ENCODE measurements at regions not wholly inside any gene's neighbourhood (a gene's known extent, or its start where the extent isn't known, plus 50 kb on each side); places are given as distances from the start of the nearest gene placed in this dataset.

DNA sequence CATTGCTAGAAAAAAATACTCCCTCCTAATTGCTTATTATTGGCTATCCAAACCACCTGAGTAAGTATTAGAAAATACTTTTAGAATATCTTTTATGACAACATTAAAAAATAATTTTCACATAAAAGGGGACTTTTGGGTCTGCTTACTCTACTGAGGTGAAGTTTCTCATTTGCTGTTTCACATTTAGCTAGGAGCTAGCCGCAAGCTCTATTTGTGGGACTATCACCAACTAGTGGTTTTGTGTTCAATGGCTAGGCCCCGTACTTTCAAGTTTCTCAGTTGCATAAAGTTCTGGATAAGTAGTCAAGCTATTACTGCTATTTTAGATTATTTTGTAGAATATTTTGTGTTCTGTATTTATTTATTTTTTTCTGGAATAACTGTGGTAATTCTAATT lies 244.2 kb upstream of the SLITRK3 start:
- TF ChIP-seq POLR2A (IDR thresholded peaks at IDR 0.05; ENCODE audit: low read length) (no peak), GATA1 (IDR thresholded peaks at IDR 0.05; ENCODE audit: low read depth, low read length) (no peak)
- no peak for DNase-seq

DNA sequence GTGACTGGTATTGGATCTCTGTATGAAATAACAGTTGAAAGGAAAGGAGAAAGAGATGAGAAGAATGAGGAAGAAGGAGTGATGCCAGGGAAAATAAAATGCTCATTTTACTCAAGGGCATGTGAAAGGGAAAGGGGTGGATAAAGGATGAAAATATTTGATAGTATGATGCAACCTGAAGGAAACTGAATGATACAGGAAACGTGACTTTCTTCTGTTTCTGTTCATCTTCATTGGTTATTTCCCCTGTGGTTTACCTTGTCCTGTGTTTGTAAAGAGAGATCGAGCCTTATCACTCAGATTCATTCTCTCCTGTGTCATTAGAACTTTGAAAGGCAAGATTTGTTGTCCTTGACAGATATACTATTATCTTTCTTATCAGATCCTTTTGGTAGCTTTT lies 243.6 kb upstream of the SLITRK3 start:
- no peak for DNase-seq
- TF ChIP-seq POLR2A (IDR thresholded peaks at IDR 0.05; ENCODE audit: low read length) (no peak), GATA1 (IDR thresholded peaks at IDR 0.05; ENCODE audit: low read depth, low read length) (no peak)

DNA sequence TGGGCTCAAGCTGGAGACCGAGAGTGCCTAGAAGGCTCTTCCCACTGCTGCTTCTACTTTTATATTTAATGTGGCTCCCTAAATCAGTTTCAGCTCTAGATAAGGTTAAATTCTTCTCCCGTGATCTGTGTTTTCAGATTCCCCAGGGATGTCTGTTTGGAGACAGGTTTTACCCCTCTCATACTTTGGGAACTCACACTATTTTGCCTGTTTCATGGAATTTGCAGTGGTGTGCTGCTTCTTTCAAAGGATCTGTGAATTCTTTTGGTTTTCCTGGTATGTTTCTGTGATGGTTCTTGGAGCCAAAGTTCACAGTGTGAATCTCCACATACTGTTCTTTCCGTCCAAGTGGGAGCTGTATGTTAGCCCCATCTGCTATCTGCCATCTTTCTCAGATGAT lies 238.3 kb upstream of the SLITRK3 start:
- no peak for TF ChIP-seq GATA1 (IDR thresholded peaks at IDR 0.05; ENCODE audit: low read depth, low read length)
- no peak for TF ChIP-seq POLR2A (IDR thresholded peaks at IDR 0.05; ENCODE audit: low read length)
- DNase-seq = no peak

DNA sequence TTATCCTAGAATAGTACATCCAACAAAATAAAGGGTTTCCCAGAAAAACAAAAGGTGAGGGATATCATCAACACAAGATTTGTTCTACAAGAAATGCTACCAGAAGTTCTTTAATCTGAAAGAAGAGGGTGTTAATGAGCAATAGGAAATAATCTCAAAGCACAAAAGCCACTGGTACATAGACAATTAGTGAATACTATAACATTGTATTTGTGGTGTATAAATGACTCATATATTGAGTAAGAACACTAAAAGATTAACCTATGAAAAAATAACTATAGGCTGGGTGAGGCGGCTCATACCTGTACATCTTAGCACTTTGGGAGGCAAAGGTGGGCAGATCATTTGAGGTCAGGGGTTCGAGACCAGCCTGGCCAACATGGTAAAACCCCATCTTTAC lies 210.2 kb upstream of the SLITRK3 start:
- DNase-seq = no peak

DNA sequence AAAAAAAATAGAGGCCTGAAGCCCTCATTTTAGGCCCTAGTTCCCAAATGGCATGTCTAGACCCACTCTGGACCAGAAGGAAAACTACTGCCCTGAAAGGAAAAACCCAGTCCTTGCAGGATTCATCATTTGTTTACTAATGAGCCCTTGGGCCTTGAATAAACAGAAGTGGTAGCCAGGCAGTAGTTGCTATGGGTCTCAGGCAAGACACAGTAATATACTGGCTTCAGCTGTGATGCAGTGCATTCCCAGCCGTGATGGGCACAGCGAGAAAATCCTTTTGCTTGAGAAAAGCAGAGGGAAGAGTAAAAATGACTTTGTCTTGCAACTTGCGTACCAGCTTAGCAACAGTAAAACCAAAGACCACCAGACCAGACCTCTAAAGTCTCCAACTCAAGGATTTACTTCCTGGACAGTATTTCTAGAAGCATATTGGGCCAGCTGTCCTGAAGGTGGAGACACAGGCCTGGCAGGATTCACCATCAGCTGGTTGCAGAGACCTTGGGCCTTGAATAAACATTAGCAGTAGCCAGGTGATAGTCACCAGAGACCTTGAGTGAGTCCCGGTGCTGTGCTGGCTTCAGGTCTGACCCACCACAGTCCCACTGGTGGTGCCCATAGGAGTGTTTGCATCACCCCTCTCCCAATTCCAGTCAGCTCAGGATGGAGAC lies 208.3 kb upstream of the SLITRK3 start:
- TF ChIP-seq GATA1 (IDR thresholded peaks at IDR 0.05; ENCODE audit: low read depth, low read length) (no peak), POLR2A (IDR thresholded peaks at IDR 0.05; ENCODE audit: low read length) (no peak)

More for the DNA sequence above, 210.2 kb upstream of the SLITRK3 start:
- no peak for TF ChIP-seq GATA1 (IDR thresholded peaks at IDR 0.05; ENCODE audit: low read depth, low read length)

DNA sequence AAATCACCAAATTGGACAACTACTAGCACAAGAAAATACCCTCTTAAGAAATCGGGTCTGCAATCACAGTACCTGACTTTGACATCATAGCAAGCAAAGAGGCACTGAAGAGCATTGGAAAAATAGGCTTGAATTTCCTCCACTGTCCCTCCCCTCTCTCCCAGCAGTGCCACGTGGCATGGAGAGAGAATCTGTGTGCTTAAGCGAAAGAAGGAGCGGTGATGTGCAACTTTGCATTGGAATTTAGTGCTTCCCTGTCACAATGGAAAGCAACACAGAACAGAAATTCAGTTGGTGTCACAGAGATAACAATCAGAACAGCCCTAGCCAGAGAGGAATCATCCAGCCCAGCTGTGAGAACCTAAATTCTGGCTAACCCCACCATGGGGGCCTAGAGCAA lies 207.5 kb upstream of the SLITRK3 start:
- TF ChIP-seq POLR2A (IDR thresholded peaks at IDR 0.05; ENCODE audit: low read length) (no peak), GATA1 (IDR thresholded peaks at IDR 0.05; ENCODE audit: low read depth, low read length) (no peak)
- DNase-seq = no peak

More for the DNA sequence above, 208.3 kb upstream of the SLITRK3 start:
- no peak for DNase-seq

DNA sequence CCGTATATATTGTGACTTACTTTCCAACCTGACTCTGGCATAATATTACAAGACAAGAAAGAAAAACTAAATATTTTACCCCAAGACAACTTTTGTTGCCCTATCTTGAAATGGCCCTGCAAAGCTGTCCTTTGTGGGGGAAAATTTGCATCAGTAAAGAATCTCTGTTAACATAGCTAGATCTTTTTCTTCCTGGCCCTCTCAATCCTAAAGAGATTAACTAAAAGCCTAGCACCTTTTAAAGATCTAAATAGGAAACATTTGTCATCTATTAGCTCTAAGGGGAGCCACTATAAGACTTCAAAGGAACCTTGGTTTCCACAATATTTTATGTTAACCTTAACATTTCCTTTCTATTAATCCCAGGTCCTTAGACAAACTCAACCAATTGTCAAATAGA lies 199.0 kb upstream of the SLITRK3 start:
- DNase-seq = no peak

DNA sequence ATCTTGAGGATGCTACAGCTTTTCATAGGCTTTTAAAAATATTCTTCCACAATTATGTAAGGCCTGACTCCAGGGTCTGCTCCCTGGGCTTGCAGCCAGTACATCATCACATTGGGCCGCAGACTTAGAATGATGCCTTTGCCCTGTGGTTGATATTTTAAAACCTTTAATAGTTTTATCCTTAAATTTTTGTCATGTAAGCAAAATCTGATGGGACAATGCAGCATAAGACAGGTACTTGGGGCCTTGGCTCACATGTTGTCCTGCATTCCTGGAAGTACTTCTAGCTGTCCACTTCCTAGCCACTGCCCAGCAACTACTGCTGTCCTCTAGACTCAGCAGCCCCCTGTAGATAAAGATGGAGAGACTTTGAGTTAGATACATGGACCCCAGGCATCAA lies 197.3 kb upstream of the SLITRK3 start:
- no peak for DNase-seq
- no peak for TF ChIP-seq GATA1 (IDR thresholded peaks at IDR 0.05; ENCODE audit: low read depth, low read length)

More for the DNA sequence above, 199.0 kb upstream of the SLITRK3 start:
- TF ChIP-seq POLR2A (IDR thresholded peaks at IDR 0.05; ENCODE audit: low read length) (no peak), GATA1 (IDR thresholded peaks at IDR 0.05; ENCODE audit: low read depth, low read length) (no peak)

DNA sequence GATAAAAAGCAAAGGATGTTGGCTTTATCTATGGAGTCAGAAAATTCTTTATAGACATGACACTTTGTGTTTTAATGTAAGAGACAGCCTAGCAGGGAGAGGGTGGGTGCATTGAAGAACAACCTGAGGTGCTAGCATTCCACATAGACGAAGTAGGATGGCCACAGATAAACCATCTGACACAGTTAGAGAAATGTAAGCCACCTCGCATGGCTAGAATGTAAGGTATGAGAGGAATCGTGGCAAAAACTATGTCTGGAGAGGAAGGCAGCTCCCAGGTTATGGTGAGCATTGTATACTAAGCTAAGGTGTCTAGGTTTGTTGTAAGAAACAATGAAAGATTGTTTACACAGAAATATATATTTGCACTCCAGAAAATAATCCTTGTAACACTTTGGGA lies 194.0 kb upstream of the SLITRK3 start:
- TF ChIP-seq GATA1 (IDR thresholded peaks at IDR 0.05; ENCODE audit: low read depth, low read length) (no peak), POLR2A (IDR thresholded peaks at IDR 0.05; ENCODE audit: low read length) (no peak)
- no peak for DNase-seq

DNA sequence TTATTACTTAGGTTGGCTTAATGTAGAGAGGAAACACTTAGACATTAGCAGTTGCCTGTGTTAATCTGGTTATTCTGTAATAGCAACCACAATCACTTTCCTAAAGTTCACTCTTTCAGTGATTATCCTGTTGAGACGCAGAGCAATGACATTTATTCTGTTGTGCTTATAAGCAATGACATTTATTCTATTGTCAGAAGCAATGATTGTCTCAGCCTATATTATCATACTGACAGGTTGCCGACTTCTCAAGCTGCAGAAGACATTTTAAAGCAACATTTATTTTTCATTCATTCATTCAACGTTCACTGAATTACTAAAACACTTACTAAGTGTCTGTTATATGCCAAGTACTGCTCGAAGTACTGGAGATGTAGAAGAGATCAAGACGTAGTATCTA lies 193.5 kb upstream of the SLITRK3 start:
- TF ChIP-seq POLR2A (IDR thresholded peaks at IDR 0.05; ENCODE audit: low read length) (no peak), GATA1 (IDR thresholded peaks at IDR 0.05; ENCODE audit: low read depth, low read length) (no peak)
- DNase-seq = no peak

DNA sequence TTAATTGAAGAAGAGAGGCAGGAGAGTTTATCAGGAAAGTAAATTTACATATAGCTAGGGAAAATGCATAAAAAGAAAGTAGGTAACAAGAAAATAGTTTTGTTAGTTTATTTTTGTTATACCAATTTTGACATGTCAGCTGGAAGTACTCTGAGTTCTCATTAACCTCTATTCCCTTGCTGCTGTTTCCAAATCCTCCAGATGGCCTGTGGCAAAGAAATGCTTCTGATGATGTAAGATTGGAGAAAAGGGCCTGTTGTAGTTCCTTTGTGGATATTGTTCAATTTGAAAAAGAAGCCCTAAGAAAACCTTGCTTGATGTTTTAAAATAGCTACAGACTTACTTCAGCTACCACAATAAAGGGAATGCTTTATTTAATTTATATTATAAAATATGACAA lies 192.9 kb upstream of the SLITRK3 start:
- no peak for TF ChIP-seq GATA1 (IDR thresholded peaks at IDR 0.05; ENCODE audit: low read depth, low read length)
- TF ChIP-seq POLR2A (IDR thresholded peaks at IDR 0.05; ENCODE audit: low read length) = no peak
- no peak for DNase-seq

DNA sequence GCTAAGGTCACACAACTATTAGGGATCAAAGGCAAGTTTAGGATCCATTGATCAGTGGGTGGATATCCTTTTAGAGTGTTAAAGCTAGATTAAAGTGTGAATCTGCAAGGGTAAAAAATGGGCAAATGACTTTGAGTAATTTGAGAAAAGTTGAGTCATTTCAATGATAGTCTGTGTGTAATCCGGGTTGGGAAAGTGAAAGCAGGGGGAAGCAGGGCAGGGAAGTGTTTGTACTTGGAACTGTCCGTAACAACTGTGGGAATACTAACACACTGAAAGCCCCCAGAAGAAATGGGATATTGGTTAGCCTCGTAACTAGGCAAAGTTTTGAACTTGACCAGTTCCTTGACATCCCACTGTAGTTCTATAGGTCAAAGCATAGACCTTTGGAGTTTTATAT lies 187.2 kb upstream of the SLITRK3 start:
- DNase-seq = no peak

DNA sequence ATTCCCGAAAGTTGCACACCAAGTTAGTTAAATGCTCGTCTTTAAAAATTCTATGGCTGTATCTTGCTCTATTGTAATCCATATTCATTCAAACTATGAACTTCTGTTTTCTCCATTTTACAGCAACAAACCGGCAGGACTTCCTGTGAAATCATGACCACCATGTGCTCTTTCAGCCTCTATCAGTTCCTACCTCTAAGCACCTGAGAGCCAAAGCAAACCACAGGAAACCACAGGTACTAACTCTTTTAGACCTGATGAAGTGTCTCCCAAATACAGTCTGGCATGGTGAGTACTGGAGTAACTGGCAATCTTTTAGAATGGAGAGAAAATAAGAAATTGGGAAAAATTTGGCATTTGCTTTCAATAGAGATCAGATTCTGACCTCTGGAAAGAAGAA lies 186.5 kb upstream of the SLITRK3 start:
- TF ChIP-seq GATA1 (IDR thresholded peaks at IDR 0.05; ENCODE audit: low read depth, low read length) = no peak
- TF ChIP-seq POLR2A (IDR thresholded peaks at IDR 0.05; ENCODE audit: low read length) = no peak
- DNase-seq = no peak

More for the DNA sequence above, 187.2 kb upstream of the SLITRK3 start:
- no peak for TF ChIP-seq GATA1 (IDR thresholded peaks at IDR 0.05; ENCODE audit: low read depth, low read length)
- TF ChIP-seq POLR2A (IDR thresholded peaks at IDR 0.05; ENCODE audit: low read length) = no peak

DNA sequence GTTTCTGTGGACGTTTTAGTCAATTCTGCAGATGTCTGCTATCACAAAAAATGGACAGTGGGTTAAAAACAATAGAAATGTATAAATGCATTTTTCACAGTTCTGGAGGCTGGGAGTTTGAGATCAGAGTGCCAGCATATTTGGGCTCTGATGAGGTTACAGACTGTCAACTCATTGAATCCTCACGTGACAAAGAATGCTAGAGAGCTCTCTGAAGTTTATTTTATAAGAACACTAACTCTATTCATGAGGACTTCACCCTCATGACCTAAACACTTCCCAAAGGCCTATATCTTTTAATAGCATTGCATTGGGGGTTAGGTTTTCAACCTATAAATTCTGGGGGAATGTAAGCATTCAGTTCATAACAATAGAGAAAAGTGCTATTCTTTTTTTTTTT lies 182.6 kb upstream of the SLITRK3 start:
- DNase-seq = no peak
- no peak for TF ChIP-seq POLR2A (IDR thresholded peaks at IDR 0.05; ENCODE audit: low read length)
- no peak for TF ChIP-seq GATA1 (IDR thresholded peaks at IDR 0.05; ENCODE audit: low read depth, low read length)

DNA sequence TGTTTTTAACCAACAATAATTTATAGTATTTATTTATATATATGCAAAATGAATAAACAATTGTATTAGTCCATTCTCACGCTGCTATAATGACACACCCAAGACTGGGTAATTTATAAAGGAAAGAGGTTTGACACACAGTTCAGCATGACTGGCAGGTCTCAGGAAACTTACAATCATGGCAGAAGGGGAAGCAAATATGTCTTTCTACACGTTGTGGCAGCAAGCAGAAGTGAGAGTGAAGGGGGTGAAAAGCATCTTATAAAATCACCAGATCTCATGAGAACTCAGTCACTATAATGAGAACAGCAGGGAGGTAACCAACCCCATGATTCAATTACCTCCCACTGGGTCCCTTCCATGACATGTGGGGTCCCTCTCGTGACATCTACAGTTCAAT lies 162.8 kb upstream of the SLITRK3 start:
- TF ChIP-seq POLR2A (IDR thresholded peaks at IDR 0.05; ENCODE audit: low read length) = no peak
- no peak for TF ChIP-seq GATA1 (IDR thresholded peaks at IDR 0.05; ENCODE audit: low read depth, low read length)
- no peak for DNase-seq

DNA sequence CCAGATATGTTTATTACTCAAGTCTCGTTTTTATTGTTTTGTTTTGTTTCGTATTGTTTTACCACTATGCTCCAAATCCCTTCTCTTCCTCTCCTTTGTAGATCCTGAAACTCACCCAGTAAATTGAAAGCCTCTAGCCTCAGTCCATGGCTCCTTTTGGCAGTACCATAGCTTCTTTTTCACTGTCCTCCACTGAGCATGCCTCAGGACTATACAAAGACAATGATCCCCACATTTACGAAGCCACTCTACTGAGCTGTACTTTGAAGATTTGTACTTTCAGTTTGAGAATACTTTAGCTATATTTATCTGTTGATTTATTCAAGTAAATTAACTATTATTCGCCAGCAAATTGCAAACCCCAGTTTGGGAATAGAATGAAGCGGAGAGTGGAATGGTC lies 159.1 kb upstream of the SLITRK3 start:
- no peak for TF ChIP-seq POLR2A (IDR thresholded peaks at IDR 0.05; ENCODE audit: low read length)
- no peak for TF ChIP-seq GATA1 (IDR thresholded peaks at IDR 0.05; ENCODE audit: low read depth, low read length)
- no peak for DNase-seq

Measured in erythroblast (primary cell).